DMS153 (cell line): ENCODE measurements at regions not wholly inside any gene's neighbourhood (a gene's known extent, or its start where the extent isn't known, plus 50 kb on each side); places are given as distances from the start of the nearest gene placed in this dataset.

Experiments
- DNase-seq: peaks from one replicate; lab custom pipeline; 2025; lab: John Stamatoyannopoulos, UW

GRCh38 chr2:145017149-145017548, 497.2 kb upstream of the ZEB2 start:
- no peak for DNase-seq

DNA sequence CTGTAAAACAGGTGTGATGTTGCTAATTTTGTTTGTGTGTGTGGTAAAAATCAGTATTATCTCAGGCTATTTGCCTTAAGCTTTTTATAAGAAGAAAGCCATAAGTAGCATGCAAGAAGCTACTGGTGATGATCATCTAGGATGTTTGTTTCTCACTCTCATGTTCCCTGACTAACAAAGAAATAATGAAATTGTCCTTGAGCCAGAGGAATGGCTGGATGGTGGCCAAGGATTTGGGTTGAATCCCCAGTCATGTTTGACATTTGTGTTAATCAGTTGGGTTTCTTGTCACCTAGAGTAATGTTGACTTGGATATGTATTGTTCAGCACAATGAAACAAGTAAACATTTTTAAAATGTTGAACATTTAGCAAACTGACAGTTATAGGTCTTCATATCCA, 496.8 kb upstream of the ZEB2 start:
- DNase-seq: no peak

DNA sequence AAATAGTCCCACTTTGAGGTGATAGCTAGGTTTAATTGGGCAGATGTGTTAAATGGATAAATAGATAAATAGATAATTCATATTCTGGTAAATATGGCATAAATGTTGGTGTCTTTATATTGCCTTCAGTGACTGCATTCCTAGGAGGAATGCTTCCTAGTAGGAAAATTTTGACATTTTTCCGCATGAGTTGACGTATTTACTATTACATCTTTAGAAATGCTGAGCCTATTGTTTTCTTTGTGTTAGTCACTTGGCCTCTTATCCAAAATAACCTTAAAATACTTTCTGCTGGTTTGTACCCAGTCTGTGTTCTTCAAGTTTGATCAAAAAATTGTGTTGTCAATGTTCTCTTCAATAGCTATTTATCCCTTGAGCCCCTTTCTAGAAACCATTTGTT, 495.6 kb upstream of the ZEB2 start:
- DNase-seq: no peak

DNA sequence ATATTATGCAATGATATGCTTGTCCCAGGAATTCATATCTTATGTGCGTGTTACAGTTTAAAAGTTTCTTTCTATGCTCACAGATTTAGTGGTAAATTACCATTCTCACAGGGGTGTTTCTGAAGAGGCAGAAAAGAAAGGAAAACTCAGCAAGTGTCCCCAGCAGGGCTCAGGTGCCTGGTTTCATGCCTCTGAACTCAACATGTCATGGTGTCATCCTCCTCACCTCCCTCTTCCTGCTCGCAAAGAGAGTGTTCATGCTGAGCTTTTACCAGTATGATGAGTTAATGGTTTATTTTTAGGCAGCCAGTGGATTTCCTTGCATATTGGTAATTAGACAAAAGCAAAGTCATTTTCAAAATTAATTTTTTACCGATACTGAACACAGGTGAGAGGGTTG, 492.9 kb upstream of the ZEB2 start:
- no peak for DNase-seq

DNA sequence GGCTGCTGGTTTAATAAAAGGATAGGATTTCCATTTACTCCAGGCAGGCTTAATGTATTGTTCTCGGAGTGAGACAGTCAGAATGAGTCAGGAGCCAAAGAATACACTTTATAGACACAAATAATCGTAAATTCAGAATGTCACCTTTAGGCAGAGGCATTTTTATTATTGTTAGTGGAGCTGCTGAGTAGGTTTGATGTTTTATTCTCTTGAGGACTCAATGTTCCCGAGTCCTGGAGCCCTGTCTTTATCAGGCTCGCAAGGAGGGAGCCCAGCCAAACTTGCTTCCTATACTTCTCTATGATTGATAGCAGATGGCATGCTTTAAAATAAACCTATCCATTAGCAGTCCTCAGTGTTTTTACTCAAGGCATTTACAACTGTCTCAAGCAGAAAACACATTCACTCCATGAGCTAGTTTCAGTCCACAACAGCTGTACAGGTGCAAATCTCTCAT, 492.3 kb upstream of the ZEB2 start:
- peak; percentile 72 for DNase-seq

GRCh38 chr2:145010635-145011034, 490.7 kb upstream of the ZEB2 start:
- no peak for DNase-seq

DNA sequence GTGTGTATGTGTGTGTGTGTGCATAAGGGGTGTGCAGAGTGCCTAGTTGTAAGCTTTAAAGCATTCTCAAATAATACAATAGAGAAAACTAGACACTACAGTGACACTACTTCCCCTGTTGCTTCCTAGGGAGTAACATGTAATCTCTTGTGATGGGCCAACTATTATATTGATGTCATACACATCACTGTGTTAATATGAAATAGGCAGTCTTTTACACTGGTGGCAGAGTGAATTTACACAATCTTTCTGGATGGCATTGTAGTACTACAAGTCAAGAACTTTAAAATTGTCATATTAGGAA, 488.0 kb upstream of the ZEB2 start:
- DNase-seq: no peak

DNA sequence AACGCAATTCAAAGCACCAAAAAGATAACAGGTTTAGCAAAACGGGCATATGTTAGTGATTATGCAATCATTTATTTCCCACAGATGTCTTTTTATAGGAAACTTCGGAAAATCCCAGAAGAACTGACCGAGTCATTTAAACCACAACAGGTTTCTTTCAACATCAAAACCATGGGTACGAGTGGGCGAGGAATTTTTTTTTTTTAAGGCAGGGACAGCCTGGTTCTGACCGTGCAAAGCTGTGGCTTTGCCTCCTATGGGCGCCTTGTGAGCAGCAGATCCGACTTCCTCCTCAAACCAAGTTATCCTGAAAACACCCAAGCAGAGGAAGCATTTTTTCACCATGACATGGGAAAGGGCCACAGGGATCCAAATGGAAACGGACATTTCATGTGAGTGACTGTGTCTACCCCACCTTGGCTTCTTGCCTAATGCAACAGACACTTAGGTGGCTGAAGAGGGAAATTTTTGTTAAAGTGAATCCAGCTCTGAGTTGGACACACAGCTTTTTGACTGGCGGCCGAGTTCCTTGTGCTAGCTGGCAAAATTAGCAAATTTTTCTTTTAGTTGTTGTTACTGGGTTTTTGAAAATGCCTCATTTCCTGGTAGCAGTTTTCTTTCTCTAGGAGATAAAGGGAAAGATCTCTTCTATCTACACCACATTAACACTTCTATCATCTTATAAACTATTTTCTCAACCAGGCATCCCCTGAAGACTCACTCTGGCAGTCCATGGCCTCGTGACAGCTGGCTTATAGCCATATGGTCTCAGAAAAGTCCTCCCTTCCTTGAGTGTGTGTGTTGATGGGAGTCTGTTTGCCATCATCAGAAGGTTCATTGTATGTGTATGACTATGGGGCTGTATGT, 487.4 kb upstream of the ZEB2 start:
- DNase-seq: no peak

GRCh38 chr2:145002624-145003023, 482.7 kb upstream of the ZEB2 start:
- DNase-seq: no peak

DNA sequence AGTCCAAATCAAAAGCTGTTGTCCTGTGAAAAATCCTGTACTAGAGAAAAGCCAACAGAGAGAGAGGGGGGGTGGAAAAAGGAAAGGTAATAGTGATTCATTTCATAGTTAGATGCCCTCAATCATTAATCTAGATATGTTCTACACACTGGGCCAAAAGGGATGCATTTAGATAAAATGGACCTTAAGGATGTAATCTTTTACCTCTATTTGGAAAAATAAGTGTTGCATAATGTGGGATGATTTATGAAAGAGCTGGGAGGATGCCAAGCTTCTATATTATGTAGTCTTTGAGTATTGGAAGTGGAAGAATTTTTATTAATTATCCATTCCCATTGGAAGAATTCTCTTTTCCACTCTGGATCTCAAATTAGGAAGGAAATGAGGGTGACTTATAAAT, 480.5 kb upstream of the ZEB2 start:
- no peak for DNase-seq

- DNase-seq: no peak
Observed at GRCh38 chr2:144999936-145000335, 480.0 kb upstream of the ZEB2 start.

GRCh38 chr2:144999071-144999875, 479.4 kb upstream of the ZEB2 start:
- DNase-seq: no peak

GRCh38 chr2:144998435-144998834, 478.5 kb upstream of the ZEB2 start:
- DNase-seq: no peak

DNA sequence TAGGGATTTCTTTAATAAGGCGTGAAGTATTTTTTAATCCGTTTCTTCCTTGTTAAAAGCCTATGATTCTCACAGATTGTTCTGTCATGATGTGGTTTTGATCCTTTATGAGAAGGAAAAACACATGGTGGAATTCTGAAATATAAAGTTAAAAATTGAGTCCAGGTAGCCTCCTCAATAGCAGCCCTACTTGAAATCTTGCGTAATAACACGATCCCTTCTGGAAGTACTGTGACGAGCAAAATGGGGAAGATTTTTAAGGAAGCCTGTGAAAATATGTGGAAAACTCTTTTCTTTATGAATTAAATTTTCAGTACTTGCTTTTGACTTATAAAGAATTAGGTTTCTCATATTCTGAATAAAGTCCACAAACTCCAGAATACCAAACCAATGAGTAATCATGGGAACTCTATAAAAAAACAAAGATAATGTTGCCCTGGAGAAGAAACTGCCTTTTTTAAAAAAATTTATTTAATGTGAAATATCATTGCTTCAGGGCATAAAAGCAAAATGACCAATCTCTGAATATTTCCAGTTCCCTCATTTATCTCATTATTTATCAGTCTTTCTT, 476.4 kb upstream of the ZEB2 start:
- no peak for DNase-seq

DNA sequence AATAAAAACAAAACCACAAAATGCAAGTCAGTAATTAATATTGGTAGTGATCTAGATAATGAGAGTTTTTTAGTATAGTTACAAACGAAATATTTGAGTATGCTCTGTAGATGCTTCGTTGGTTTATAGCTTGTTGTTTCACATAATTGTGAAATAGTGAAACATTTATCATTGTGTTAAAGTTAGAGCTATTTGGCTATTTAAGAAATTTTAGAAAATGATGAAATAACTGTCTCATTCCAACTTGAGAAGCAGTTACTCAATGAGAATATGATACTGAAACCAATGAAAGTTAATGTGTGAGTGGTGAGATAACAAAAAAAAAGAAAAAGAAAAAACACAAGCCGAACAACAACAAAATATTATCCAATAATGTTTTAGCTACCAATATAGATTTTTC, 475.6 kb upstream of the ZEB2 start:
- no peak for DNase-seq

GRCh38 chr2:144990661-144991060, 470.7 kb upstream of the ZEB2 start:
- DNase-seq: no peak

DNA sequence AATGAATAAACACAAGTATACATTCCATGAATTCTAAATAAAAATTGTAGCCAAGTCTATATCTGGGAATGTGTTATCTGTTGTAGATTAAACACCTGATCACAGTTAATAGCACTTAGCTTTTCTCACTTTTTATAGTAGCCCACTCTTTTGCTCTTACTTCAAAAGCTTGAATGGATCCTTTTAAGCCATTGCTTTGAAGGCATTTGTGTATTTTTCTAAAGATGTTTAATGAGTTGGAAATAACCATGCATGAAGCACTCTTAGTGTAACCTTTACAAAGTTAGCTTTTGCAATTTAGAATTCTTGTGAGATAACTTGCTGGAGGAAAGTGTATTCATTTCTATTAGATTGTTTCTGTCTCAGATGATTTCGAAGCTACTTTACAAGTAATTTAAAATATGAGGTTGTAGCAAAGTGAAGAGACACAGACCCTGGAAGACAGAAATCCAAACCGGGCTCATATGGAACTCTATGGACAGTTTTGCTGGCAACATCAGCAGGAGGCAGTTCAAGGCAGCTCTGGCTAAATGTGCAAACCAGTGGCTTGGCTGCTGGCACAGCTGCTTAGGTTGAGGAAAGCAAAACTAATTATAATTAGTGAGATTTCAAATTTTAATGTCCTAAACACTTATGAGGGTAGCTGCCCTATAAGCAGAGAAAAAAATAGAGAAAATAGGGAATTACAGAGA, 469.8 kb upstream of the ZEB2 start:
- DNase-seq: no peak

DNA sequence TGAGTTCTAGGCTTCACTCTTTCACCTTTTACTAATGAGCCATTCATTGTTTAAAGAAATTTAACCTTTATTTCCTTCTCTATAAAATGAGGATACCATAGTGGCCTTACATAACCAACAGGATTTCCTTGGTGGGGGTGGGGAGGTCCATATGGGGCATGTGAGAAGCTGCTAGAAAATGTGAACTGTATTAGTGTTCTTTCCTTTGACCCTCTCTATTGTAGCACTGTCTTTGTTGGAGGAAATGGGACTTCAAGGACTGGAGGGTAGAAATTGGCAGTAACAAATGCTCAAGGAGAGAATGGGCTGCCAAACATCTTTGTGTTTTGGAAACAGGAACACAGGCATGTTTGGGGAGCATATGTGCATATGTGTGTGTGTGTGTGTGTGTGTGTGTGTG, 468.7 kb upstream of the ZEB2 start:
- DNase-seq: no peak

DNA sequence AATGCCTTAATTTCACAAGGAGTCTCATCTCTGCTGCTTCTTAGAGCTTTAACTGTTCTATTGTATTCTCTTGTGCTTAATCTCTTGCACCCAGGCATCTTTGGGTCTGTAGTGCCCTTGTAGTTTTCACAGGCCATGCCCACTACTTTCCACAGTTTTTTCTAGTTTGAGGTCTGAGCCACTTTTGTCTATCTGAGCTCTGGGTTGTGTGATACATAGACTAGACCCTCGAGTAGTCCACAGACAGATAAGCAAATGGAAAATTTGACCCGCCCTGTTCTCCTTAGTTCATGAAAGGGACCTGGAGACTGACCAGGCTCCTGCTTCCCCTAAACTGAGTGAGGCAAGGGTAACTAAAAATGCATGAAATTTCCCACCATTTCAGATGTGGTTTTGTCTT, 466.8 kb upstream of the ZEB2 start:
- DNase-seq: no peak

DNA sequence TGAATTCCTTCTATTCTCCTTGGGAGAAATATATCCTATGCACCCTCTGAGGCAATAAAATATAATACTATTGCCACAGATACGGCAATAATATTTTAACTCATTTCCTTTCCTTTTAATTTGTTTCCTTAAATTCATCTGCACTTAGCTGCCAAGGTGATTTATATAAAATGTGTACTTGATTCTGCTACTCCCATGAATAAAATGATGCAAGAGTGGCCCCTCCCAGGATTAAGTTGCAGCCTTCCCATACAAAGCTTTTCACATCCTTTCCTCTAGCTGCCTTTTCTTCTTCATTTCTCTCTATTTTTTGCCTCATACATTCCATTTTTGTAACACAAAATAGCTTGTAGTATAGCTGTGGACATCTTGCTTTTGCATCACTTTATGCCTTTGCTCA, 464.1 kb upstream of the ZEB2 start:
- no peak for DNase-seq

- no peak for DNase-seq
Observed at GRCh38 chr2:144983107-144983506, 463.2 kb upstream of the ZEB2 start.

DNA sequence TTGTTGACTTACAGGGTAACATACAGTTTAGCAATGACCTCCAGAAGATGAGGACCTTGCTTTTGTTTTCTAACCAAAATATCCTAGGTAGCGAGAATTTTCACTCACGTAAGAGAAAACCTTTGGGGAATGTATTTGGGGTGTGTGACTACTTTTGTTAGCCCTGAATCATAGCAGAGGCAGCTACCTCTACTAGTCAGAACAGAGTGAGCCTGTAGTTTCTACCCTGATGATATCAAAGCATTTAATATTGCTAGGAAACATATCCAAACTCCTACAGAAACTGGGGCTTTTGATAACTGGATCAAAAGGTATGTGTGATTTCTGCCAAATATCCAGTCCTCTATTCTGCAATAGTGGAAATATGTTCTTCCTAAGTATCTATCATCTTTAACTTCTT, 462.6 kb upstream of the ZEB2 start:
- no peak for DNase-seq

DNA sequence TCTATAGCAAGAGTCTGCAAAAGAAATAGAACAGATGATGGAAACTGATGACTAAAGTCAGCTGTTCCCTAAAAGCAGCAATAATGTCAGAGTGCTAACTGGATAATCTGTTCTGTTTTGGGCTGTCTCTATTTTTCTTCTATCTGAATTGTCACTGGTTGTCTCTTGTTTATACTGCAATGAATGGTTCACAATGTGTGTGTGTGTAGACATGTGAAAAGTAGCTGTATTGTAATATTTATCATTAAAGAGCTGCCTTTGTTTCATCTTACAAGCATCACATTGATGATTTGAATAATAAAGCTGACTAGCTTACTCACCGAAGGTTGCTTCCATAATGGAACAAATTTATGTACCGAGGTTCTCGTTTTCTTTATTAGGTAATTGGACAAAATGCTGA, 456.0 kb upstream of the ZEB2 start:
- DNase-seq: no peak
